RCC 7860 (cell line): ENCODE measurements at regions not wholly inside any gene's neighbourhood (a gene's known extent, or its start where the extent isn't known, plus 50 kb on each side); places are given as distances from the start of the nearest gene placed in this dataset.
"Not testable (repeated sequence)": the region's sequence is repeated elsewhere in the genome, so short reads cannot be mapped to it uniquely, and the experiment has no call there.

ENCODE experiments used
- DNase-seq: peaks from one replicate; pipeline ENCODE4 v3.0.0-alpha.2; 2015; ENCODE audit warnings: low spot score
- FAIRE-seq: peaks from 2 replicates; lab custom pipeline; 2012; peaks lifted over from hg19 to GRCh38; lab: Jason Lieb, UNC

- DNase-seq (no peak), FAIRE-seq (no peak)
Observed at GRCh38 chr4:17250591-17250990, 261.3 kb downstream of the QDPR start.

- DNase-seq: no peak
- no peak for FAIRE-seq
Observed at GRCh38 chr4:17246656-17247055, 265.2 kb downstream of the QDPR start.

GRCh38 chr4:17241835-17242234 is 270.1 kb downstream of the QDPR start:
- FAIRE-seq: no peak
- no peak for DNase-seq

GRCh38 chr4:17238633-17239032 is 273.3 kb downstream of the QDPR start:
- no peak for DNase-seq
- FAIRE-seq: no peak

- no peak for DNase-seq
Observed at GRCh38 chr4:17236686-17237085, 275.2 kb downstream of the QDPR start.

GRCh38 chr4:17234678-17235077 is 277.2 kb downstream of the QDPR start:
- no peak for FAIRE-seq
- DNase-seq: no peak

More at GRCh38 chr4:17236686-17237085, 275.2 kb downstream of the QDPR start:
- FAIRE-seq: no peak

GRCh38 chr4:17232566-17233253 is 279.2 kb downstream of the QDPR start:
- no peak for DNase-seq
- no peak for FAIRE-seq

- FAIRE-seq, DNase-seq: not testable (repeated sequence)
Observed at GRCh38 chr4:17231880-17232475, 279.9 kb downstream of the QDPR start.

GRCh38 chr4:17230727-17231126 is 281.2 kb downstream of the QDPR start:
- no peak for DNase-seq
- FAIRE-seq: no peak

GRCh38 chr4:17220816-17221215 is 291.1 kb downstream of the QDPR start:
- DNase-seq (no peak), FAIRE-seq (no peak)

GRCh38 chr4:17218786-17219185 is 293.1 kb downstream of the QDPR start:
- FAIRE-seq (no peak), DNase-seq (no peak)

GRCh38 chr4:17206829-17207801 is 304.8 kb downstream of the QDPR start:
- FAIRE-seq (no peak), DNase-seq (no peak)

- DNase-seq (no peak), FAIRE-seq (no peak)
Observed at GRCh38 chr4:17204908-17205307, 306.5 kb upstream of the LDB2 start.

GRCh38 chr4:17203797-17204196 is 305.4 kb upstream of the LDB2 start:
- FAIRE-seq (no peak), DNase-seq (no peak)

- no peak for FAIRE-seq
- no peak for DNase-seq
Observed at GRCh38 chr4:17197070-17197469, 298.6 kb upstream of the LDB2 start.

GRCh38 chr4:17195461-17196275 is 297.2 kb upstream of the LDB2 start:
- FAIRE-seq (no peak), DNase-seq (no peak)

GRCh38 chr4:17194586-17194985 is 296.1 kb upstream of the LDB2 start:
- no peak for FAIRE-seq

GRCh38 chr4:17189759-17190158 is 291.3 kb upstream of the LDB2 start:
- DNase-seq: no peak
- no peak for FAIRE-seq

More at GRCh38 chr4:17194586-17194985, 296.1 kb upstream of the LDB2 start:
- no peak for DNase-seq

GRCh38 chr4:17189401-17189720 is 290.9 kb upstream of the LDB2 start:
- no peak for FAIRE-seq

GRCh38 chr4:17188547-17189400 is 290.3 kb upstream of the LDB2 start:
- DNase-seq (no peak), FAIRE-seq (no peak)

More at GRCh38 chr4:17189401-17189720, 290.9 kb upstream of the LDB2 start:
- no peak for DNase-seq
